Neural progenitor cell (in vitro differentiated cells): ENCODE measurements at regions not wholly inside any gene's neighbourhood (a gene's known extent, or its start where the extent isn't known, plus 50 kb on each side); places are given as distances from the start of the nearest gene placed in this dataset.

Experiments
- DNase-seq: peaks from one replicate; pipeline ENCODE4 v3.0.0-alpha.2; 2016; ENCODE audit warnings: low spot score
- H2AFZ ChIP-seq: fragments of 200-600 bp; sonication (generic); replicated peaks from 2 replicates; pipeline ENCODE4 v1.6.1; 2016; ENCODE audit warnings: antibody characterized with exemption
- H3F3A ChIP-seq: fragments of 200-600 bp; sonication (generic); 2 replicates; pipeline ENCODE4 v1.6.1; 2016; ENCODE audit warnings: antibody characterized with exemption, low read depth
- H3K27ac ChIP-seq: fragments of 200-600 bp; sonication (generic); 2 replicates; pipeline ENCODE4 v1.5.1; 2016; ENCODE audit warnings: mild to moderate bottlenecking
- H3K27me3 ChIP-seq: fragments of 200-600 bp; sonication (generic); 2 replicates; pipeline ENCODE4 v1.6.1; 2016; ENCODE audit warnings: mild to moderate bottlenecking, moderate library complexity
- H3K36me3 ChIP-seq: fragments of 200-600 bp; sonication (generic); 2 replicates; pipeline ENCODE4 v1.5.1; 2016
- H3K4me1 ChIP-seq: fragments of 200-600 bp; sonication (generic); 2 replicates; pipeline ENCODE4 v1.6.1; 2016; ENCODE audit warnings: mixed run types
- H3K4me2 ChIP-seq: fragments of 200-600 bp; sonication (generic); 2 replicates; pipeline ENCODE4 v1.6.1; 2016
- H3K4me3 ChIP-seq: fragments of 200-600 bp; sonication (generic); 2 replicates; pipeline ENCODE4 v1.5.1; 2016
- H3K79me2 ChIP-seq: fragments of 200-600 bp; sonication (generic); 2 replicates; pipeline ENCODE4 v1.6.1; 2016; ENCODE audit warnings: low read depth
- H3K9ac ChIP-seq: fragments of 200-600 bp; sonication (generic); 2 replicates; pipeline ENCODE4 v1.6.1; 2016
- H3K9me3 ChIP-seq: fragments of 200-600 bp; sonication (generic); 2 replicates; pipeline ENCODE4 v1.5.1; 2016; ENCODE audit warnings: low read depth
- H4K20me1 ChIP-seq: fragments of 200-600 bp; sonication (generic); 2 replicates; pipeline ENCODE4 v1.6.1; 2016; ENCODE audit warnings: low read depth
- H3K27ac Mint-ChIP-seq: 3 replicates; pipeline ENCODE4 v1.8.0; 2021; ENCODE audit warnings: mixed read lengths
- H3K27me3 Mint-ChIP-seq: 2 replicates; pipeline ENCODE4 v1.8.0; 2022; ENCODE audit warnings: low read depth, mild to moderate bottlenecking, inconsistent platforms, moderate library complexity, mixed read lengths; ENCODE audit not compliant: insufficient read depth
- H3K36me3 Mint-ChIP-seq: 3 replicates; pipeline ENCODE4 v1.8.0; 2021; ENCODE audit warnings: mixed read lengths
- H3K4me1 Mint-ChIP-seq: 3 replicates; pipeline ENCODE4 v1.8.0; 2021; ENCODE audit warnings: mixed read lengths
- H3K4me3 Mint-ChIP-seq: 3 replicates; pipeline ENCODE4 v1.8.0; 2021; ENCODE audit warnings: mild to moderate bottlenecking, moderate library complexity, mixed read lengths
- H3K9me3 Mint-ChIP-seq: 3 replicates; pipeline ENCODE4 v1.8.0; 2020; ENCODE audit warnings: mixed read lengths
- CTCF ChIP-seq: fragments of 200-600 bp; sonication (generic); IDR thresholded peaks from 2 replicates; pipeline ENCODE4 v1.5.1; 2017; ENCODE audit warnings: antibody characterized with exemption, mild to moderate bottlenecking
- EZH2 ChIP-seq: fragments of 200-600 bp; sonication (generic); IDR thresholded peaks from 2 replicates; pipeline ENCODE4 v1.6.1; 2017; ENCODE audit warnings: antibody characterized with exemption, mild to moderate bottlenecking, moderate library complexity
- EZH2phosphoT487 ChIP-seq: fragments of 200-600 bp; sonication (generic); IDR thresholded peaks from 2 replicates; pipeline ENCODE4 v1.6.1; 2017; ENCODE audit warnings: antibody characterized with exemption

GRCh38 chr1:21340230-21340945 is 50.1 kb upstream of the ECE1 start:
- Histone ChIP-seq H3F3A (no peaks in the 10 kb centered on the region), H2AFZ (no peak overlapping the region), H3K9me3 (no peaks in the 10 kb centered on the region), H3K36me3 (no peaks in the 10 kb centered on the region), H3K27ac (no peak overlapping the region), H3K4me3 (no peak overlapping the region), H4K20me1 (peaks cover 50% of the 10 kb centered on the region), H3K4me2 (no peak overlapping the region), H3K79me2 (peaks cover 12% of the 10 kb centered on the region), H3K4me1 (no peaks in the 10 kb centered on the region), H3K9ac (no peak overlapping the region), H3K27me3 (peaks cover 25% of the 10 kb centered on the region)
- no peak for DNase-seq
- Mint-ChIP-seq H3K27me3 (peaks cover 2% of the 10 kb centered on the region), H3K4me3 (no peak overlapping the region), H3K9me3 (no peaks in the 10 kb centered on the region), H3K36me3 (no peaks in the 10 kb centered on the region), H3K27ac (no peak overlapping the region), H3K4me1 (peaks cover 60% of the 10 kb centered on the region)
- TF ChIP-seq CTCF: no peak
- TF ChIP-seq EZH2phosphoT487: no peak
- TF ChIP-seq EZH2: no peak
